ENCODE measurements at regions not wholly inside any gene's neighbourhood (a gene's known extent, or its start where the extent isn't known, plus 50 kb on each side); places are given as distances from the start of the nearest gene placed in this dataset.

DNA sequence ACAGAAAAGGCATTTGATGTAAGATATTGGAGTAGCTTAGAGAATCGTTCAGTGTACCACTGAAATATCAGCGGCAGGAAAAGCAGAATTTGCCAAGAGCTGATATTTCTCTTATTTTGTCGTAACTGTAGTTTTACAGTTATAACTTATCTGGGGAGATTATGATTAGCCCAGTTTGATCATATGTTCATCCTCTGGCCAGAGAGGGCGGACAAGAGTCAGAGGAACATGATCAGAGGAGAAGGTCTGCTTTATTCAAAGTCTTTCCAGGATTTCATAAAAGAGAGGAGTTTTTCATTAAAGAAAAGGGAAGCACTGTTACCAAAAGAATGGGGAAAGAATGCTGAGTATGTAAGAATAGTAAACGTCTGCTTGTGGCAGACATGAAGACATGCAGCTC is 1655.6 kb downstream of the DPP10 start:
- TF ChIP-seq TBP (IDR thresholded peaks at IDR 0.05; ENCODE audit: low read depth, low read length) (no peak), MAFK (IDR thresholded peaks at IDR 0.05; ENCODE audit: low read depth, low read length) (no peak), TCF12 (IDR thresholded peaks at IDR 0.05; ENCODE audit: low read depth, low read length) (no peak), NRF1 (IDR thresholded peaks at IDR 0.05; ENCODE audit: low read depth, low read length) (no peak), ASH2L (IDR thresholded peaks at IDR 0.05; ENCODE audit: low read length) (no peak), RAD21 (IDR thresholded peaks at IDR 0.05 in 1 of 2, conservative IDR thresholded peaks at IDR 0.05 in 1 of 2; ENCODE audit: low read depth in 2 of 2, low read length in 2 of 2) (peak; percentile 38 to 42), POLR2AphosphoS5 (IDR thresholded peaks at IDR 0.05; ENCODE audit: low read depth, low read length) (no peak), EP300 (IDR thresholded peaks at IDR 0.05; ENCODE audit: borderline replicate concordance in 1 of 2, low read depth in 2 of 2, low read length in 2 of 2) (no peak), SP4 (IDR thresholded peaks at IDR 0.05; ENCODE audit: low read length) (no peak), JUN (IDR thresholded peaks at IDR 0.05; ENCODE audit: low read depth, low read length) (no peak), CEBPB (IDR thresholded peaks at IDR 0.05; ENCODE audit: low read depth, low read length) (no peak), HDAC2 (IDR thresholded peaks at IDR 0.05; ENCODE audit: borderline replicate concordance in 1 of 2, low read depth in 2 of 2, low read length in 2 of 2) (no peak)
- TF ChIP-seq, protein P1, sequence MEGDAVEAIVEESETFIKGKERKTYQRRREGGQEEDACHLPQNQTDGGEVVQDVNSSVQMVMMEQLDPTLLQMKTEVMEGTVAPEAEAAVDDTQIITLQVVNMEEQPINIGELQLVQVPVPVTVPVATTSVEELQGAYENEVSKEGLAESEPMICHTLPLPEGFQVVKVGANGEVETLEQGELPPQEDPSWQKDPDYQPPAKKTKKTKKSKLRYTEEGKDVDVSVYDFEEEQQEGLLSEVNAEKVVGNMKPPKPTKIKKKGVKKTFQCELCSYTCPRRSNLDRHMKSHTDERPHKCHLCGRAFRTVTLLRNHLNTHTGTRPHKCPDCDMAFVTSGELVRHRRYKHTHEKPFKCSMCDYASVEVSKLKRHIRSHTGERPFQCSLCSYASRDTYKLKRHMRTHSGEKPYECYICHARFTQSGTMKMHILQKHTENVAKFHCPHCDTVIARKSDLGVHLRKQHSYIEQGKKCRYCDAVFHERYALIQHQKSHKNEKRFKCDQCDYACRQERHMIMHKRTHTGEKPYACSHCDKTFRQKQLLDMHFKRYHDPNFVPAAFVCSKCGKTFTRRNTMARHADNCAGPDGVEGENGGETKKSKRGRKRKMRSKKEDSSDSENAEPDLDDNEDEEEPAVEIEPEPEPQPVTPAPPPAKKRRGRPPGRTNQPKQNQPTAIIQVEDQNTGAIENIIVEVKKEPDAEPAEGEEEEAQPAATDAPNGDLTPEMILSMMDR (IDR thresholded peaks at IDR 0.05; ENCODE audit: control extremely low read depth in 1 of 3, insufficient read depth in 1 of 3, low read depth in 1 of 3, low read length in 3 of 3), result peak in 1 of 3 experiments; percentile 31; a peak in 1 of 4 replicates

Data from H1 (cell line).